HAP-1 (cell line): ENCODE measurements at regions not wholly inside any gene's neighbourhood (a gene's known extent, or its start where the extent isn't known, plus 50 kb on each side); places are given as distances from the start of the nearest gene placed in this dataset.

ENCODE experiments used
- DNase-seq, 2 experiments: peaks; one replicate each; pipeline ENCODE4 v3.0.0-alpha.2; 2016 to 2020; ENCODE audit warnings: low spot score in 2 of 2
- H3K27me3 ChIP-seq: fragments of 250-450 bp; sonication (Bioruptor Pico); 2 replicates; pipeline ENCODE4 v1.5.1; 2020; ENCODE audit warnings: low read depth, mild to moderate bottlenecking, moderate library complexity
- H3K36me3 ChIP-seq: fragments of 250-450 bp; sonication (Bioruptor Pico); replicated peaks from 2 replicates; pipeline ENCODE4 v1.5.1; 2020; ENCODE audit warnings: mild to moderate bottlenecking
- H3K4me1 ChIP-seq: fragments of 250-450 bp; sonication (Bioruptor Pico); 2 replicates; pipeline ENCODE4 v1.5.1; 2020; ENCODE audit warnings: mild to moderate bottlenecking
- H3K4me3 ChIP-seq: fragments of 250-450 bp; sonication (Bioruptor Pico); 2 replicates; pipeline ENCODE4 v1.5.1; 2020; ENCODE audit warnings: mild to moderate bottlenecking, moderate library complexity
- H3K9me3 ChIP-seq: fragments of 250-450 bp; sonication (Bioruptor Pico); 2 replicates; pipeline ENCODE4 v1.5.1; 2020; ENCODE audit warnings: mild to moderate bottlenecking, moderate library complexity
- in situ Hi-C: fragments of 300-500 bp; cut with MboI; formaldehyde crosslinking; loops from 3 replicates; pipeline ENCODE4 v1.14.3; 2020; ENCODE audit warnings: low sequenced_read_pairs, inconsistent platforms, mixed read lengths

GRCh38 chr6:15082708-15083107, 163.2 kb upstream of the JARID2 start:
- in situ Hi-C loops = no loop called here
- Histone ChIP-seq H3K4me1 (no peaks in the 10 kb centered on the region), H3K4me3 (no peak overlapping the region), H3K27me3 (no peaks in the 10 kb centered on the region), H3K36me3 (no peaks in the 10 kb centered on the region), H3K9me3 (no peaks in the 10 kb centered on the region)
- DNase-seq = no peak

- Histone ChIP-seq H3K9me3 (no peaks in the 10 kb centered on the region), H3K27me3 (no peaks in the 10 kb centered on the region), H3K4me3 (no peak overlapping the region), H3K36me3 (no peaks in the 10 kb centered on the region), H3K4me1 (no peaks in the 10 kb centered on the region)
- in situ Hi-C loops = no loop called here
- DNase-seq = no peak
Measured at GRCh38 chr6:15086348-15087158, 159.3 kb upstream of the JARID2 start.

- Histone ChIP-seq H3K9me3 (no peaks in the 10 kb centered on the region), H3K4me1 (no peaks in the 10 kb centered on the region), H3K4me3 (no peak overlapping the region), H3K27me3 (no peaks in the 10 kb centered on the region), H3K36me3 (no peaks in the 10 kb centered on the region)
- in situ Hi-C loops = no loop called here
- DNase-seq = no peak
Measured at GRCh38 chr6:15087186-15087589, 158.7 kb upstream of the JARID2 start.

DNA sequence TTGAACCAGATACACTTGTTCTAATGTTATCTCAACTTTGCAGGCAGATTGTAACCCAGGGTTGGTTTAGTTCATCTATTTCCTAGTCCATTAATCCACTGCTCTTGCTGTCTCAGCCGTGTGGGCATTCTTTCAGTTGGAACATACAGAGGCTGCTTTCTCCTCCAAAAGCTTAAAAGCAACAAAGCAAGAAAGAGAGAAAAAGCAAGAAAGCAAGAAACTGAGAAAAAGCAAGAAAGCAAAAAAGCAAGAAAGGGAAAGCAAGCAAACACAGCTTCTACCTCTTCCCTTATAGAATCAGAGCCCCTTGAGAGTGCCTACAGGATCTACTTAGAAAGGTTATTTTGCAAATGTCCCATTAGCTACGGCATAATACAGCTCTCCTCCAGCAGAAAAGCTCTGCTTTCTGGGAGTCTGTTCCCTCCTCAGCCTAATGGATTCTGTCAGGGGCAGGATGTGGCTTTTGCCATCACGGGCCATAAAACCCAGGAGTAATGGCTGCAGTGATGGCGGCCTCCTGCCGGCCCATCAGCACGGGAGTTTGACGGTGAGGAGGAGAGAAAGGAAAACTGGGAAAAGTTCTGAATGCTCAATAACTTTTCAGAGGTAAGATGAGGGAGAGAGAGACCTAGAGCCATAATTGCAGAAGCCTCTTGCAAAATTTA, 156.8 kb upstream of the JARID2 start:
- no peak overlapping the region for H3K4me3 ChIP-seq
- no peaks in the 10 kb centered on the region for H3K9me3 ChIP-seq
- in situ Hi-C loops = no loop called here
- H3K4me1 ChIP-seq = no peaks in the 10 kb centered on the region
- no peaks in the 10 kb centered on the region for H3K36me3 ChIP-seq
- no peak for DNase-seq
- no peaks in the 10 kb centered on the region for H3K27me3 ChIP-seq

DNA sequence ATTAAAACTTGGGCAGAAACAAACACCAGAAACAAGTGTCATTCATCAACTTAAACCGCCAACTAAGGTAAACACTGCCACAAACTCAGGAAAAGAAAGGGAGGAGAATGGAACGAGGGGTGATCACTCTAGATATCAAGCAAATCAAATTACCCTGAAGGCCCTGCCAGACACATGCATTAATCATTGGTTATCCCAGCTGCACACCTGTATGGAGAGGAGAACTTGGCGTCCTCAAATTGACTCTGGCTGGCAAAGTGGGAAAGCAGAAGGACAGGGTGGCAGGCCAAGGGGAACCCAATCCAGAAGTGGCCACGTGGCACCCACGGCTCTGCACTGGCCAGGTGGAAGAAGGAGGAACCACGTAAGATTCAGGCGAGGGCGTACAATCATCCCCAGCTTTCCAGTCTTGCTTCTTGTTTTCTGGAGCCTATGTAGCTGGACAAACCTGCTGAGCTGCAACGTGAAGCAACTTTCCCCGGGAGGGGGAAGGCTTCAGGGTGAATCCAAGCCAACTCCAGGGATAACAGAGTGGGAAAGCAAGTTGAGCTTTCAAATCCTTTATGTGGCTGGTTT, 156.2 kb upstream of the JARID2 start:
- no peaks in the 10 kb centered on the region for H3K27me3 ChIP-seq
- in situ Hi-C loops = no loop called here
- no peak overlapping the region for H3K4me3 ChIP-seq
- DNase-seq = no peak
- H3K4me1 ChIP-seq = no peaks in the 10 kb centered on the region
- no peaks in the 10 kb centered on the region for H3K36me3 ChIP-seq
- no peaks in the 10 kb centered on the region for H3K9me3 ChIP-seq

GRCh38 chr6:15090145-15090579, 155.7 kb upstream of the JARID2 start:
- H3K27me3 ChIP-seq = no peaks in the 10 kb centered on the region
- H3K4me1 ChIP-seq = no peaks in the 10 kb centered on the region
- no peaks in the 10 kb centered on the region for H3K9me3 ChIP-seq
- in situ Hi-C loops = no loop called here
- H3K4me3 ChIP-seq = no peak overlapping the region
- H3K36me3 ChIP-seq = no peaks in the 10 kb centered on the region
- no peak for DNase-seq

- Histone ChIP-seq H3K9me3 (no peaks in the 10 kb centered on the region), H3K4me1 (no peaks in the 10 kb centered on the region), H3K36me3 (no peaks in the 10 kb centered on the region), H3K4me3 (no peak overlapping the region), H3K27me3 (no peaks in the 10 kb centered on the region)
- no peak for DNase-seq
- in situ Hi-C loops = no loop called here
Measured at GRCh38 chr6:15090745-15091384, 155.0 kb upstream of the JARID2 start.

GRCh38 chr6:15096894-15097837, 148.7 kb upstream of the JARID2 start:
- Histone ChIP-seq H3K27me3 (no peaks in the 10 kb centered on the region), H3K4me1 (no peaks in the 10 kb centered on the region), H3K36me3 (no peaks in the 10 kb centered on the region), H3K9me3 (no peaks in the 10 kb centered on the region), H3K4me3 (no peak overlapping the region)
- no peak for DNase-seq
- in situ Hi-C loops = no loop called here

DNA sequence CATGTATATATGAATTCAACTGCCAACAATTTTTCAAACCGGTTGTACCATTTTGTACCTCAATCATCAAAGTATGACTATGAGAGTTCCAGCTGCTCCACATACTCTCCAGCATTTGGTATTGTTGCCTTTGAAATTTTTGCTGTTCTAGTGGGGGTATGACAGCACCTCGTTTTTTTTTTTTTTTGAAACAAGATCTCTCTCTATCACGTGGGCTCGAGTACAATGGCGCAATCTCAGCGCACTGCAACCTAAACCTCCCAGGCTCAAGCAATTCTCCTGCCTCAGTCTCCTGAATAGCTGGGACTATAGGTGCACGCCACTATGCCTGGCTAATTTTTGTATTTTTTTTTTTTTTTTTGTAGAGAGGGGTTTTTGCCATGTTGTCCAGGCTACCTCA, 144.7 kb upstream of the JARID2 start:
- in situ Hi-C loops = no loop called here
- H3K27me3 ChIP-seq = no peaks in the 10 kb centered on the region
- DNase-seq = no peak
- no peaks in the 10 kb centered on the region; the same call in 1 of the 2 replicates for H3K9me3 ChIP-seq
- H3K36me3 ChIP-seq = no peaks in the 10 kb centered on the region
- H3K4me1 ChIP-seq = no peaks in the 10 kb centered on the region
- no peak overlapping the region for H3K4me3 ChIP-seq

DNA sequence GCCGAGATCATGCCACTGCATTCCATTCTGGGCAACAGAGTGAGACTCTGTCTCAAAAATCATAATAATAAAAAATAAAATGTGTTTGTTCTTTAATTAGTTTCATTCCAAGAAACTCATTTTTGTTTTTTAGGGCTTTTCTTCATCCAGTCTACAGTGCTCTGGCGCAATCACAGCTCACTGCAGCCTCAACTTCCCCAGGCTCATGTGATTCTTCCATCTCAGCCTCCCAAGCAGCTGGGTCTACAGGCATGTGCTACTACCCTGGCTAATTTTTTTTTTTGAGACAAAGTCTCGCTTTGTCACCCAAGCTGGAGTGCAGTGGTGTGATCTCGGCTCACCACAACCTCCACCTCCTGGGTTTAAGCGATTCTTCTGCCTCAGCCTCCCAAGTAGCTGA, 143.6 kb upstream of the JARID2 start:
- Histone ChIP-seq H3K27me3 (no peaks in the 10 kb centered on the region), H3K4me3 (no peak overlapping the region), H3K36me3 (no peaks in the 10 kb centered on the region), H3K9me3 (no peaks in the 10 kb centered on the region; the same call in 1 of the 2 replicates), H3K4me1 (no peaks in the 10 kb centered on the region)
- no peak for DNase-seq
- in situ Hi-C loops = no loop called here

DNA sequence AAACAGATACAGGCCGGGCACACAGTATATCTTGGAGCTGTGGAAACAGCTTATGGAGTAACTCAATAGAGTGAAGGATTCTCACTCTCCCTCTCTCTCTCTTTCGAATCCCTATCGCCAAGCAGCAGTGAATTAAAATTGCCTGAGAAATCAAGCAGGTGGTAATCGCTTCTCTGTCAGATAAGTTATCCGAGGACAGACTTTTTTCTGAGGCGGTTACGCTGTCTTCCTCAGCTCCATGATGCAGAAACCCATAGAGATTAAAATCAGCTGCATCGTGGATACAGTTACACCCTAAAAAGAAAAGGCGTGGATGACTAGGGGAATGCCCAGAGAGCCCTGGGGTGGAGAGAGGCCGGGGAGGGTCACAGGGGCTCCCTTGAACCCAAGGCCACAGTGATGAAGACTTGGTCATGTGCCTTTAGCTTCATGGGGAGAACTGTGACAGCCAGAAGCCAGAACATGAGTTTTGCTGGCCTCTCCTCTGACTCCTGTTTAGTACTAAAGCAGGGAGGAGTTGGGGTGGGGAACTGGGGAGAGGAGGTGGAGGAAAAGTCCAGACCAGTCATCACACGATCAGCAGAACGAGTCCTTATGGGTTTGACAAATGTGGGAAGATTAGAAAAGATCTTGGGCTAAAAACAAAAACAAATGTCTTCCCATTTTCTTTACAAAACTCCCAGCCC, 138.8 kb upstream of the JARID2 start:
- no peaks in the 10 kb centered on the region for H3K4me1 ChIP-seq
- in situ Hi-C loops = no loop called here
- no peak for DNase-seq

GRCh38 chr6:15107644-15108382, 138.1 kb upstream of the JARID2 start:
- no peak for DNase-seq

More for the DNA sequence above, 138.8 kb upstream of the JARID2 start:
- Histone ChIP-seq H3K36me3 (no peaks in the 10 kb centered on the region), H3K27me3 (no peaks in the 10 kb centered on the region), H3K4me3 (no peak overlapping the region), H3K9me3 (no peaks in the 10 kb centered on the region; the same call in 1 of the 2 replicates)

More at GRCh38 chr6:15107644-15108382, 138.1 kb upstream of the JARID2 start:
- in situ Hi-C loops = no loop called here
- no peak overlapping the region for H3K4me3 ChIP-seq
- H3K4me1 ChIP-seq = no peaks in the 10 kb centered on the region
- no peaks in the 10 kb centered on the region for H3K27me3 ChIP-seq
- H3K9me3 ChIP-seq = no peaks in the 10 kb centered on the region; the same call in 1 of the 2 replicates
- no peaks in the 10 kb centered on the region for H3K36me3 ChIP-seq
